HG03064 (cell line): ENCODE measurements at regions not wholly inside any gene's neighbourhood (a gene's known extent, or its start where the extent isn't known, plus 50 kb on each side); places are given as distances from the start of the nearest gene placed in this dataset.

Experiments
- ATAC-seq: cut with Tn5 transposase; IDR thresholded peaks from one replicate; pipeline ENCODE4 v1.9.1; 2021; ENCODE audit warnings: low read depth; ENCODE audit not compliant: unreplicated experiment

DNA sequence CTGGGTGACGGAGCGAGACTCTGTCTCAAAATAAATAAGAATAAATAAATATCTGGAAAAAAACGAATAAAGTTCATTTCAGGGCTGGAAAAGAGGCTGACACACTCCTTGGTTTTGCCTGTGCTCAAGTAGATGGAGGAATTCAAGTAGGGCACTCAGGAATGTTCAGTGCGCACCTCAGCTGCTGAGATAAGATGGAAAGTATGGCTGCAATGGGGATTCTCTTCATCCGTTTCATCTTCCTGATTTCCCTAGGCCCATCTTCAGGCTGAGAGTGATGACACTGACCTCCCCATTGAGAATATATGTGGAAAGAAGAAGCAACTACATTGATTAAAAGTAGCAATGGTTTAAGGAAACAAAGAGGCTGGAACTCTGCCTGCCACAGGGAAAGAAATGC, 130.5 kb upstream of the ZNF644 start:
- no peak for ATAC-seq

DNA sequence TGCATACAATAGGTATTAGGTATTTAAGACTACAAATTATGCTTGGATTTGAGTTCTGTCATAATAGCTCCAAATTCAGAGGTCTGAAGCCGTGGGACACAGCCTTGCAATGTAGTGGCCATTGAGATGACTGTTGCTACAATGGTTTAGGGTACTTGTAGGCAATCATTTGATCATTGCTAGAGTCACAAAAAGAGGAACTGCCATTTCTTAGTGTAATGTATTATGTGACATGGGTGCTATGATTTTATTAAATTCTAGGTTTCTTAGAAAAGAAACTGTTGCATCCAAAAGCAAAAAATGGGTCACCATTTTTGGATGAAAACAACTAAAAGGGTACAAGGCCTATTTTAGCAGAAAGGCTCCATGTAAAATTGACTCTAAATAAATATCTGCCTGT, 129.9 kb upstream of the ZNF644 start:
- no peak for ATAC-seq

GRCh38 chr1:91148641-91149069, 126.8 kb upstream of the ZNF644 start:
- no peak for ATAC-seq

DNA sequence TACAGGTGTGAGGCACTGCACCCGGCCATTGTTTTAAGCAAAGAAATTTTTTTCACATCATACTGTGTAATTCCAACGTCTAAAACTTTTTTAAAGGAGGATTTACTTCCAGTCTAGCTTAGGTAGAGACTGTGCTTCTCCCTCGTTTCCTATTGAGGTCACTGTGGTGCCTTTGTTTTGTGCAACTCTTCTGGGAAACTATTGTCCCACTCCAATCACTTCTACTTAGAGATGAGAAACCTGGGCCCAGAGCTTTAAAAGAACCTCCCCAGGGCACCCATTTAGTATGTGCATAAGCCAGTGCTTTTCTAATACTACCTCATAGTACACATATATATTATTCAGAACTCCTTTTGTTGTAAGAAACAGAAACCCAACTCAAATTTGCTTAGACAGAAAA, 120.0 kb upstream of the ZNF644 start:
- ATAC-seq = no peak

- no peak for ATAC-seq
These were observed 117.1 kb upstream of the ZNF644 start for GRCh38 chr1:91138959-91139358.

GRCh38 chr1:91137173-91137852, 115.5 kb upstream of the ZNF644 start:
- ATAC-seq = no peak

DNA sequence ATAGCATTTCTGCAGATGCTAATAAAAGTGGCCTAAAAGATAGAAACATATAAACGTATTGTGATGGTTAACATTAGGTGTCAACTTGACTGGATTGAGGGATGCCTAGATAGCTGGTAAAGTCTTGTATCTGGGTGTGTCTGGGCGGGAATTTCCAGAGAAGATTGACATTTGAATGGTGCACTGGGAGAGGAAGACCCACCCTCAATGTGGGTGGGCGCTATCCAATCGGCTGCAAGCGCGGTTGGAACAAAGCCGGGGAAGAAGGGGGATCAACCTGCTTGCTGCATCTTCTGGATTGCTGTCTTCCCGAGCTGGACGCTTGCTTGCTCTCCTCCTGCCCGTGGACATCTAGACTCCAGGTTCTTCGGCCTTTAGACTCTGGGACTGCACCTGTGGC, 114.0 kb upstream of the ZNF644 start:
- ATAC-seq = no peak

DNA sequence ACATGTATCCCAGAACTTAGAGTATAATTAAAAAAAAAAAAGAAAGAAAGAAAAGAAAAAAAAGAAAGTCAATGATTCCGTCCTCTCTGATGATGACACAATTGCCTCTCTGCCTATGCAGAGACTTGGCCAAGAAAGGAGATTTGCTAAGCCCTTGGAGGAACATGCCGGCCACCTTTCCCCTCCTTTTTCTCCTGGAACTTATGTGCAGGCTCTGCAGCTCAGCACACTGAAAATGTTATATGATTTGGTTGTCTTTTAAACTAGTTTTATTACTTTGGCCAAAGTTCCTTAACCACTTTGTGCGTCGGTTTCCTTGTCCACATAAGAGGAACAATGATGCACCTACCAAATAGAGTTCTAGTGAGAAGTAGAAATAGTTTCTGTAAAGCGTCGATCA, 111.4 kb upstream of the ZNF644 start:
- ATAC-seq = no peak

DNA sequence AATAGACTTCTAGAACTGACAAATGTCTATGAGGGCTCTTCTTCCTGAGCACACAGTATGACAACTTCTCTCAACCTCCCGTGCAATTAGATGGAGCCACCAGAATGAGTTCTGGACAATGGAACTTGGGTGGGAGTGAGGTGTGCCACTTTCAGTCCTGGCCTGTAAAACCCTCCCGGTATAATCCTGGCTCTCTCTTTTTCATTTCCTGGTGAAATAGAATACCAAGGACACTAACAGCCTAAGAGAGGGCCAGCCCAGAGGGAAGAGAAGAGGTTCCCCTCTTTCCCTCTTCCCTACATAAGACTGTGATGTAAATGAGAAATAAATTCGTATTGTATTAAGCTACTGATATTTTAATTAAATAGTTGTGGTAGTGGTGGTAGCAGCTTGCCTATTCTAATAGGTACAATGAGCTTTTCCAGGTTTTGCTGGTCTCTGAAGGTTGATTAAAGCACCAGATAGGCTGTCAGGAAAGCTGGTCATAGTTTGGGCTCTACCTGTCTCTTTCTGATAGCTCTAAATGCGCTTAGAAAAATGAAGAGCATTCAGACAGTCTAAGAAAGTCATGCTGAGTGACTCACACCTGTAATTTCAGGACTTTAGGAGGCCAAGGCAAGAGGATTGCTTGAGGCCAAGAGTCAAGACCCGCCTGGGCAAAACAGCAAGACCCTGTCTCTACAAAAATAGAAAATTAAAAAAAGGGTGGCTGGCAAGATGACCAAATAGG, 108.6 kb upstream of the ZNF644 start:
- ATAC-seq = no peak

- ATAC-seq = no peak
These were observed 107.6 kb upstream of the ZNF644 start for GRCh38 chr1:91129458-91129857.

DNA sequence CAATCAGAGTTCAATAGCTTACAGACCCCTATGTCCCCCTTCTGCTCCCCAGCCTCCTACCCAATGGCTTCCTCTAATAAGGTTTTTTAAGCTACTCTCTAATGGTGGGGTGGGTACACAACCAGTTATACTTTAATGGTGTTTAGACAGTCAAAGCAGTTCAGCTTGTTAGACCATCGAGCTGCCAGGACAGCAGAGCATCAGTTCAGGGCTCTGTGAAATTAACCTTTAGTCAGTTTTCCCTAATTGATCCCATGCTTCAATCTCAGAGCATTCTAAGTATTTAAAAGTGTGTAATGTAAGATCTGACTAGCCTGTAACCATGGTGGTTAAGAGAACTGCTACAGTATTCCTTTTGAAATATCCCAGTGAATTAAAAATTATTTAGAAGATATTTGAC, 107.2 kb upstream of the ZNF644 start:
- ATAC-seq = no peak

DNA sequence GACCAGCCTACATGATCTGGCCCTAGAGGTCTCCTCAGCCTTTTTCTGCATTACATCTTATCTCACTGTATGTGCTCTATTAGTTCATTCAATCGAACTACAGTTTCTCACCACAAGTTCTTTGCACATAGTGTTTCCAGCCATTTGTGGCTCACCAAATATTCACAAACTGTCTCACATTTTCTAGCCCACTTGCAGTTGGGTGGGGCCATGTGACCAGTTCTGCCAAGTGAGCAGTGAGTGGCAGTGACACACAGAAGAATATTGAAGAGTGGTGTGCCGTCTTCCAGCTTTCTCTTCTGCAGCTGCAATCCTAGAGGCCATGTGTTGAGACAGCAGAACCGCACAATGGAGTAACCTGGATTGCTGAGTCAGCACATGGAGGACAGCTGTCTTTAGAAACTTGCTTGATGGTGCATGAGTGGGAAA, 103.2 kb upstream of the ZNF644 start:
- ATAC-seq = no peak

- ATAC-seq = no peak
These were observed 102.6 kb upstream of the ZNF644 start for GRCh38 chr1:91124290-91124985.

DNA sequence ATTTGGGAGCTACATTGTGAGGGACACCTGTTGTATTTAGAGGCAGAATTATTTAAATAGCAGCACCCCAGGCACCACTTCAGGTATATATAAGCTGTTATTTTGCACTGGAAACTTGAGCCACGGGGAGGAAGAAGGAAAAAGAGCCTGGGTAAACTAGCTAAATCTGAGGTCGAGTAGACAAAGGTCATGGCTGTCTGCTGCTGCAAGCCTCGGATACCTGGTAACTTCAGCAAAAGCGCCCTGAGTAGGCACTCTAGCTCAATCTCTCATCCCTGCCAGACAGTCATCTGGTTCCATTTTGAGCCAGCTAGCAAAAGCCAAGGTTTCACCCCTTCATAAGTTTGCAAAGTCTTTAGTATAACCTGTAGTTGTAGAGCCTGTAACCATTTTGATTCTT, 101.9 kb upstream of the ZNF644 start:
- no peak for ATAC-seq

GRCh38 chr1:91123319-91123718, 101.5 kb upstream of the ZNF644 start:
- ATAC-seq = no peak

DNA sequence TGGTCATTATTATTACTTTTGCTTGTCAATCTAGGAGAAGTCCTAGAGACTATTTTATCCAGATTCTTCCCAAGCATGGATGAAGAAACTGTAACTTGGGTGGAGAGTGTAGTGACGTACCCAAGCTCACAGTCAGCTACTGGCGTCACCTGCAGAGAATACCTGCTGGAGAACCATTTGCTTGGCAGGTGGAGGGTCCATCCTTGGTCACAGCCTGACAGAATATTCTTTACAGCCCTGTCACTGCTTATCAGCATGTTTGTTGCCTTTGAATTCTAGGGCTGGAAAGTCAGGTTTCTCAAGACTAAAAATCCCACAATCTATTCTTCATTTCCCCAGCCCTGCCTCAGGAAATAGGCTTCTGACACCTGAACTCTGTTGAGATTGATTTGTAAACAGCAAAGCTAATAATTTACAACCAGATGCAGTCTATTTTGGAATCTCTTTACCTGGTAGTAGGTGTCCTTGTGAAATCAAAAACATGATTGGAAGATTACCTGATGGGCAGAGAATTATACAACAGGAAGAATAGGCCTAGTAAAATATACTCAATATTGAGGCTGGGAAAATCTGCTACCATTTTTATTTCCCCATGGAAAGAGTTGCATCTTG, 100.4 kb upstream of the ZNF644 start:
- no peak for ATAC-seq

- ATAC-seq = no peak
These were observed 99.5 kb upstream of the ZNF644 start for GRCh38 chr1:91121366-91121765.

DNA sequence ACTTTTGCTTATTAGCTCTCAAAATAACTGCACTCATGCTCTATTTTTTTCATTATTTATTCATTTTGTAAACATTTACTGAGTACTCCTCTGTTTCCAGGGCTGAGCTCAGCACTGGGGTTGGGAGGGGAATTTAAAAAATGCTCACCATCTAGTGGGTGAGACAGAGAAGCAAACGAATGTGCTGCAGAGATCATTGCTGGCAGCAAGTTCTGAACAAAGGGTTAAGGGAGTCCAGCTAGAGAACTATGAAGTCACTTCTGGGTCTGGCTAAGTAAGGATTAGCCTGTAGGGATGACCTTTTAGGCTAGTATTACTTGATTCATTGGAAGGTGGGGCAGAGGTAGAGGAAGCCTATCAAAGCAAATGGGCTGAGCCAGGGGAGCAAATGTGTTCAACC, 99.1 kb upstream of the ZNF644 start:
- ATAC-seq = no peak

DNA sequence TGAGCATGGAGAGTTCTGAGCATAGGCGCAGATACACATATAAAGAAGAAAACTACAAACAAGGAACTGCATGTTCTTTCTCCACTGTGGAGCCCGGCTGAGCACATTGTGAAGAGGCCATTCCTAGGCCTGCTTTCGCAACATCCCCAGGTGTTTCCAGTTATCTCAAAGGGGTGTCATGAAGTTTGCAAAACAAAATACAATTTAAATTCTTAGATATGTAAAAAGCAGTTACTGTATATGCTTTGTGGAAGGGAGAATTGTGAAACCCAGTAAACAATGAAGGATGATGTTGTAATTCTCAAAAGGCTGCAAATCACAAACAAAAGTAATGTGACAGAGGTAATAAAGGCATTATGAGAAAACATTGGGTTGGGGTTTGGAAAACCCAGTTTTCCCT, 98.6 kb upstream of the ZNF644 start:
- ATAC-seq = no peak

GRCh38 chr1:91104712-91105111, 82.9 kb upstream of the ZNF644 start:
- no peak for ATAC-seq

DNA sequence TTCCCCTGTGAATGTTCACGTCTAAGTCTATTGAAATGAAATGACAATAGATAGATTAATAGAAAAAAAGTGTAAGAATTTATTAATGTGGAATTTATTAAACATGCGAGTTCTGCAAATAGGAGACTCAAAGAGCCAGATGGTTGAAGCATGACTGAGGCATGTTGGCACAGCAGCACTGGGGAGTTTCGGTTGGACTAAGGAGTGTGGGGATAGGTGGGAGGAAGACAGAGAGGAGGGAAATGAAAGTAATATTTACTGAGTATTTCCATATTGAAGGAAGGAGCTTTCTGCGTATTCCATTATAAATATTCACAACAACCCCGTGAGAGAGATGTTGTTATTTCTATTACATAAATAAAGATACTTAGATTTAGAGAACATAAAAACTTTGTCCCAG, 79.5 kb upstream of the ZNF644 start:
- no peak for ATAC-seq
